Endometrial microvascular endothelial cells (primary cell): ENCODE measurements at regions not wholly inside any gene's neighbourhood (a gene's known extent, or its start where the extent isn't known, plus 50 kb on each side); places are given as distances from the start of the nearest gene placed in this dataset.

Experiments used
- in situ Hi-C: cut with HindIII; loops from 2 replicates; pipeline ENCODE4 v1.10.0; 2017; ENCODE audit warnings: low sequenced_read_pairs, low pct_unique_long_range_greater_than_20kb; ENCODE audit errors: inconsistent ontology term

GRCh38 chr4:38189445-38189844, 229.2 kb downstream of the PTTG2 start:
- in situ Hi-C loops: no loop called here

GRCh38 chr4:38190717-38191178, 230.6 kb downstream of the PTTG2 start:
- in situ Hi-C loops: no loop called here

GRCh38 chr4:38192516-38192915, 232.3 kb downstream of the PTTG2 start:
- in situ Hi-C loops: no loop called here

- in situ Hi-C loops: no loop called here
Measured at GRCh38 chr4:38193236-38193863, 233.2 kb downstream of the PTTG2 start.

- in situ Hi-C loops: no loop called here
Measured at GRCh38 chr4:38194047-38194602, 233.9 kb downstream of the PTTG2 start.

- in situ Hi-C loops: no loop called here
Measured at GRCh38 chr4:38195486-38195885, 235.3 kb downstream of the PTTG2 start.

- in situ Hi-C loops: no loop called here
Measured at GRCh38 chr4:38195911-38196310, 235.7 kb downstream of the PTTG2 start.

GRCh38 chr4:38202242-38202641, 242.0 kb downstream of the PTTG2 start:
- in situ Hi-C loops: no loop called here

GRCh38 chr4:38203609-38204008, 243.4 kb downstream of the PTTG2 start:
- in situ Hi-C loops: no loop called here

GRCh38 chr4:38204339-38205035, 244.3 kb downstream of the PTTG2 start:
- in situ Hi-C loops: no loop called here

- in situ Hi-C loops: no loop called here
Measured at GRCh38 chr4:38205261-38205660, 245.1 kb downstream of the PTTG2 start.

- in situ Hi-C loops: no loop called here
Measured at GRCh38 chr4:38207110-38207457, 246.9 kb downstream of the PTTG2 start.

- in situ Hi-C loops: no loop called here
Measured at GRCh38 chr4:38209654-38210053, 249.5 kb downstream of the PTTG2 start.

- in situ Hi-C loops: no loop called here
Measured at GRCh38 chr4:38210396-38211114, 250.4 kb downstream of the PTTG2 start.

- in situ Hi-C loops: no loop called here
Measured at GRCh38 chr4:38211885-38212284, 251.7 kb downstream of the PTTG2 start.

GRCh38 chr4:38213083-38213805, 253.0 kb downstream of the PTTG2 start:
- in situ Hi-C loops: no loop called here

GRCh38 chr4:38222892-38223291, 262.7 kb downstream of the PTTG2 start:
- in situ Hi-C loops: no loop called here

- in situ Hi-C loops: no loop called here
Measured at GRCh38 chr4:38223306-38223705, 263.1 kb downstream of the PTTG2 start.

GRCh38 chr4:38223782-38224236, 263.6 kb downstream of the PTTG2 start:
- in situ Hi-C loops: no loop called here
